Astrocyte of the spinal cord (primary cell): ENCODE measurements at regions not wholly inside any gene's neighbourhood (a gene's known extent, or its start where the extent isn't known, plus 50 kb on each side); places are given as distances from the start of the nearest gene placed in this dataset.

ENCODE experiments used
- DNase-seq: peaks from one replicate; pipeline ENCODE4 v3.0.0; 2011; ENCODE audit warnings: low read depth, low spot score
- H3K4me3 ChIP-seq: 2 replicates; pipeline ENCODE4 v1.5.1; 2011; ENCODE audit warnings: low read depth, mild to moderate bottlenecking, low read length, moderate library complexity
- CTCF ChIP-seq: IDR thresholded peaks from 2 replicates; pipeline ENCODE4 v1.5.1; 2012; ENCODE audit warnings: low read depth, mild to moderate bottlenecking, low read length, inconsistent platforms
- in situ Hi-C: cut with HindIII; loops from 2 replicates; pipeline ENCODE4 v1.10.0; 2017; ENCODE audit warnings: low sequenced_read_pairs

DNA sequence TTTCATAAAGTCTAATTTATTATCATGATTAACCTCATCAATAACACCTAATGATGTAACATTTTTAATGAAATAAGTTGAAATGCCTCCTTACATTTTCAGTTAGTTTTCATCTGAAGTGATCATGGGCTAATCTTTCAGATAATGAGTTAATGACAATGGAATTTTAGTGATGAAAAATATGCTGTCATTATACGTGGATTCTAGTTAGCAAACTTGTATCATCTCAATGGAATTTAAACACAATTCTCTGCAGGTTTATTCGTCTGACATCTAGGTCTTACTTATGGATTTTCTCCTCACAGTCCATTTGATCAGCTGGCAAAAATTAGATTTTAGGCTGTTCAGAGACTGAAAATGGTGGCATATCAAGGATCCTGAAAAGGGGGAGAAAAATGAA lies 885.0 kb downstream of the SLC4A3 start:
- DNase-seq: peak; percentile 35
- in situ Hi-C loops: no loop called here

DNA sequence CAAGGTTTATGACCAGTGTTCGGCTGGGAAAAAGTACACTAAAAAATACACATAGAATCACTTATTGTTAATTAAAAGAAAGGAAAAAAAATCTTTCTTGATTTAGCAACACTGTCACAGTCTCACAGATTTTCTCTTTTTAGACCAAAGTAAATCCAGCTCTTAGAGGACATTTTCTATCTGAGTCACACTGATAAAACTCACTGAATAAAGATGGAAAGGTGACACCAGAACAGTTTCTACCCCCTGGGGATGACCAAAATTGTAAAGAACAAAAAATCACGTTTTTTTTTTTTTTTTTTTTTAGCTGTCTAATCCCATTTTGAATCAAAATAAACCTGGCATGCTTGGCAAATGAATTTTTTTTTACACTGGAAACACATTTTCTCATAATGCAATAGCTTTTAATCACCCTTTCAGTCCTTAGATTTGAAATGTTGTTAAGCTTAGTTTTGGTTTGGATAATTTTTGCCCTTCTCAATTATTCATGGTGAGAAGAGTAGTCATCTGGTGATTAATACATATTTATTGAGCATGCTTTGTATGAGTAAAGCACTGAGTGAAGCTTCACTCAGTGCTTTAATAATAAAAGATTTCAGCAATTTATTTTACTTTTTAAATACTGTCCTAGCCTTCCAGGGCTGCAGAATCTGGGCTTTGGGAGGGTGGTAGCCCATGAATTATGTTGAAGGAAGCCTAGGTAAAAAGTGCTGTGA lies 886.3 kb downstream of the SLC4A3 start:
- TF ChIP-seq CTCF: no peak
- DNase-seq: no peak
- no peak overlapping the region for H3K4me3 ChIP-seq
- in situ Hi-C loops: no loop called here

More for the DNA sequence above, 885.0 kb downstream of the SLC4A3 start:
- H3K4me3 ChIP-seq: no peak overlapping the region
- TF ChIP-seq CTCF: no peak

DNA sequence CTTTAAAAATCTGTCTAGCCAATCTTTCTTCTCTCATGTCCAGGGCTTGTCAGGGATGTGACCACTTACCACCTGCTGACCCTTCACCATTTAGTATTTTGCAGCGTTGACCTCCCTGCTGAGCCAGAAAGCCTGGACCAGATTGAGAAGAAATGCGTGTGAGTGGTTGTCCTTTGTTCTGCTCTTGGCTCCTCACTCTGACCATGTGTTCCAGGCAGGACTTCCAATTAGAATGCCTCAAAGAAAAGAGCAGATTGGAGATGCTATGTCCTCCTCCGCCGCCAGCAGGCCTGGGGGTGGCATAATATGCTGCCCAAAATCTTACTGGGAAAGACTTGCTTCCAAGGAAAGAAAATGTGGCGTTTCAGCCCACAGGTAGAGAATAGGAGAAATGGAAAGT lies 894.1 kb downstream of the SLC4A3 start:
- DNase-seq: no peak
- no peak overlapping the region for H3K4me3 ChIP-seq
- no peak for TF ChIP-seq CTCF
- in situ Hi-C loops: no loop called here

- DNase-seq: no peak
- TF ChIP-seq CTCF: no peak
- in situ Hi-C loops: no loop called here
- no peak overlapping the region for H3K4me3 ChIP-seq
These were observed 900.8 kb downstream of the SLC4A3 start for GRCh38 chr2:220528180-220528675.

GRCh38 chr2:220531216-220531615 lies 903.8 kb downstream of the SLC4A3 start:
- no peak for TF ChIP-seq CTCF
- in situ Hi-C loops: no loop called here

DNA sequence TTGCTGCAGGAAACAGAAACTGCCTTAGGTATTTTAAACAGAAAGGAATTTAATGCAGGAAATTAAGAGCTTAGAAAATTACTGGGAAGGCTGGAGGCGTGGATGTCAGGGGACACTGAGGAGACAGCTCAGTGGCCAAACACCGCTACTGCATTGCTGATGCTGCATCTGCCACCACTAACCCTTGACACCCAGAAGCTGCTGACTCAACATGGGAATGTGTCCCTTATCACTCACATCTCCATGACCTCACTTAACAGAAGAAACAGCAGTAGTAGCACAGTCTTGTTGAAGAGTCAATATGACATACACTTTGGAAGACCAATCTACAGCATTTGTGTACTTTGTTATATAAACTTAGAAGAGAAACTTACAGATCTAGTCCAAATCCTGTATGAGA lies 906.1 kb downstream of the SLC4A3 start:
- in situ Hi-C loops: no loop called here
- DNase-seq: no peak
- no peak overlapping the region for H3K4me3 ChIP-seq
- TF ChIP-seq CTCF: peak; percentile 31

More at GRCh38 chr2:220531216-220531615, 903.8 kb downstream of the SLC4A3 start:
- no peak for DNase-seq
- no peak overlapping the region for H3K4me3 ChIP-seq

DNA sequence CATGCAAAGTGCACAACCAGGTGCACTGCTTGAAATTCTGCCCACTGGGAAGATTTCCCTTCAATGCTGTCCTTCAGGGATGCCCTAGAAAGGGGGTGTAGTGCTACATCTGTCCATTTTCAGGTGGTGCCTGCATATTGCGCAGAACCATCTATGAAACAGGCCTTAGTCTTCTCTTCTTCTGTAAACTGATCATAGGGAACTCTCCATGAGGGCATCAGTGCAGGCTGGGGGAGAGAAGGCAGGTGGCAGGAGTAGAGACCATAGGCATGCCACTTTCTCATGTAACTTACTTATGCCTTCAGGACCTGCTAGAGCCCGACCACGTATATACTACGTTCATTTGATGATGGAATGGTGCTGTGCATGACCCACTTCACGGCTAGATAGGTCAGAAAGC lies 912.1 kb downstream of the SLC4A3 start:
- in situ Hi-C loops: no loop called here
- DNase-seq: no peak
- TF ChIP-seq CTCF: no peak
- H3K4me3 ChIP-seq: no peak overlapping the region
